H54 (cell line): ENCODE measurements at regions not wholly inside any gene's neighbourhood (a gene's known extent, or its start where the extent isn't known, plus 50 kb on each side); places are given as distances from the start of the nearest gene placed in this dataset.
"Not testable (repeated sequence)": the region's sequence is repeated elsewhere in the genome, so short reads cannot be mapped to it uniquely, and the experiment has no call there.

Experiments used
- DNase-seq: peaks from one replicate; pipeline ENCODE4 v3.0.0; 2011; ENCODE audit warnings: low spot score, mixed read lengths; ENCODE audit not compliant: insufficient read length
- FAIRE-seq: peaks from 3 replicates; lab custom pipeline; 2011; peaks lifted over from hg19 to GRCh38; lab: Jason Lieb, UNC
- POLR2A ChIP-seq: IDR thresholded peaks from 2 replicates; pipeline ENCODE4 v1.6.1; 2011; ENCODE audit warnings: low read depth, mild to moderate bottlenecking, low read length

GRCh38 chr14:48193893-48194292, 518.5 kb upstream of the MDGA2 start:
- TF ChIP-seq POLR2A, result no peak
- FAIRE-seq, result no peak
- no peak for DNase-seq

- FAIRE-seq, DNase-seq: not testable (repeated sequence)
Observed at GRCh38 chr14:48149624-48150023, 474.2 kb upstream of the MDGA2 start.

- TF ChIP-seq POLR2A, result no peak
- FAIRE-seq, result no peak
- DNase-seq, result no peak
Observed at GRCh38 chr14:48140804-48141203, 465.4 kb upstream of the MDGA2 start.

- DNase-seq, result no peak
- no peak for TF ChIP-seq POLR2A
- FAIRE-seq, result no peak
Observed at GRCh38 chr14:48129472-48129871, 454.1 kb upstream of the MDGA2 start.

- FAIRE-seq (no peak), DNase-seq (no peak)
- no peak for TF ChIP-seq POLR2A
Observed at GRCh38 chr14:48127674-48128073, 452.3 kb upstream of the MDGA2 start.

- DNase-seq, result no peak
- FAIRE-seq, result no peak
- no peak for TF ChIP-seq POLR2A
Observed at GRCh38 chr14:48125654-48126053, 450.2 kb upstream of the MDGA2 start.

- DNase-seq (no peak), FAIRE-seq (no peak)
- no peak for TF ChIP-seq POLR2A
Observed at GRCh38 chr14:48113713-48114112, 438.3 kb upstream of the MDGA2 start.

GRCh38 chr14:48111151-48111550, 435.7 kb upstream of the MDGA2 start:
- TF ChIP-seq POLR2A, result no peak
- FAIRE-seq, result no peak
- DNase-seq, result no peak

- FAIRE-seq (no peak), DNase-seq (no peak)
- no peak for TF ChIP-seq POLR2A
Observed at GRCh38 chr14:48107646-48108045, 432.2 kb upstream of the MDGA2 start.

- DNase-seq (no peak), FAIRE-seq (no peak)
- TF ChIP-seq POLR2A, result no peak
Observed at GRCh38 chr14:48096897-48097296, 421.5 kb upstream of the MDGA2 start.

- no peak for FAIRE-seq
- DNase-seq, result no peak
- TF ChIP-seq POLR2A, result no peak
Observed at GRCh38 chr14:48086516-48086915, 411.1 kb upstream of the MDGA2 start.

GRCh38 chr14:48075487-48075886, 400.1 kb upstream of the MDGA2 start:
- DNase-seq, result no peak
- TF ChIP-seq POLR2A, result no peak
- no peak for FAIRE-seq

- FAIRE-seq (no peak), DNase-seq (no peak)
- no peak for TF ChIP-seq POLR2A
Observed at GRCh38 chr14:48052973-48053372, 377.6 kb upstream of the MDGA2 start.

- no peak for TF ChIP-seq POLR2A
- DNase-seq (no peak), FAIRE-seq (no peak)
Observed at GRCh38 chr14:48035836-48036235, 360.4 kb upstream of the MDGA2 start.

- FAIRE-seq, result no peak
- no peak for TF ChIP-seq POLR2A
- DNase-seq, result no peak
Observed at GRCh38 chr14:48027115-48027514, 351.7 kb upstream of the MDGA2 start.

GRCh38 chr14:48023881-48024280, 348.5 kb upstream of the MDGA2 start:
- TF ChIP-seq POLR2A, result no peak
- no peak for FAIRE-seq
- no peak for DNase-seq

GRCh38 chr14:48011484-48011883, 336.1 kb upstream of the MDGA2 start:
- not testable (repeated sequence) for FAIRE-seq, DNase-seq
